HG03432 (cell line): ENCODE measurements at regions not wholly inside any gene's neighbourhood (a gene's known extent, or its start where the extent isn't known, plus 50 kb on each side); places are given as distances from the start of the nearest gene placed in this dataset.

Source experiments
- ATAC-seq: cut with Tn5 transposase; IDR thresholded peaks from one replicate; pipeline ENCODE4 v1.9.1; 2021; ENCODE audit warnings: mild to moderate bottlenecking, moderate library complexity; ENCODE audit not compliant: unreplicated experiment

GRCh38 chr3:109532257-109533216, 195.2 kb upstream of the DPPA4 start:
- ATAC-seq, result no peak

- no peak for ATAC-seq
These were observed 208.4 kb upstream of the DPPA4 start for GRCh38 chr3:109545746-109546145.

GRCh38 chr3:109548192-109548938, 211.0 kb upstream of the DPPA4 start:
- ATAC-seq, result no peak

- no peak for ATAC-seq
These were observed 216.4 kb upstream of the DPPA4 start for GRCh38 chr3:109553591-109554371.

- ATAC-seq, result no peak
These were observed 222.0 kb upstream of the DPPA4 start for GRCh38 chr3:109559389-109559788.

GRCh38 chr3:109563149-109563548, 225.8 kb upstream of the DPPA4 start:
- ATAC-seq, result no peak

- ATAC-seq, result no peak
These were observed 231.9 kb upstream of the DPPA4 start for GRCh38 chr3:109569135-109569846.

GRCh38 chr3:109570408-109570807, 233.1 kb upstream of the DPPA4 start:
- ATAC-seq, result no peak

GRCh38 chr3:109572301-109572700, 235.0 kb upstream of the DPPA4 start:
- ATAC-seq, result no peak

- ATAC-seq, result no peak
These were observed 259.6 kb upstream of the DPPA4 start for GRCh38 chr3:109596991-109597390.

- ATAC-seq, result no peak
These were observed 260.1 kb upstream of the DPPA4 start for GRCh38 chr3:109597444-109597843.

- ATAC-seq, result no peak
These were observed 270.6 kb upstream of the DPPA4 start for GRCh38 chr3:109607897-109608296.

GRCh38 chr3:109608574-109608973, 271.2 kb upstream of the DPPA4 start:
- ATAC-seq, result no peak

GRCh38 chr3:109618766-109619378, 281.5 kb upstream of the DPPA4 start:
- ATAC-seq, result no peak

GRCh38 chr3:109631897-109632296, 294.6 kb upstream of the DPPA4 start:
- no peak for ATAC-seq

GRCh38 chr3:109640146-109640652, 302.9 kb upstream of the DPPA4 start:
- no peak for ATAC-seq

- no peak for ATAC-seq
These were observed 304.7 kb upstream of the DPPA4 start for GRCh38 chr3:109642025-109642424.

GRCh38 chr3:109643590-109643989, 306.2 kb upstream of the DPPA4 start:
- no peak for ATAC-seq

- no peak for ATAC-seq
These were observed 307.0 kb upstream of the DPPA4 start for GRCh38 chr3:109644332-109644731.

- no peak for ATAC-seq
These were observed 307.4 kb upstream of the DPPA4 start for GRCh38 chr3:109644746-109645145.
